ENCODE measurements at regions not wholly inside any gene's neighbourhood (a gene's known extent, or its start where the extent isn't known, plus 50 kb on each side); places are given as distances from the start of the nearest gene placed in this dataset.

- H3K9me3 Mint-ChIP-seq: peaks cover 11% of the 10 kb centered on the region
- H3K36me3 Mint-ChIP-seq: no peaks in the 10 kb centered on the region
- peaks cover 18% of the 10 kb centered on the region for H3K27me3 Mint-ChIP-seq (ENCODE audit: low read depth)
- no peak for DNase-seq (ENCODE audit: low spot score in 2 of 2, unreplicated experiment in 2 of 2)
- H3K4me1 Mint-ChIP-seq: no peaks in the 10 kb centered on the region
- no peak overlapping the region for H3K27ac Mint-ChIP-seq
- TF ChIP-seq CTCF (IDR thresholded peaks at IDR 0.05; ENCODE audit: unreplicated experiment): no peak
- H3K4me3 Mint-ChIP-seq: no peak overlapping the region
These were observed 496.1 kb downstream of the RNF144B start for GRCh38 chr6:18883268-18883667.

- Mint-ChIP-seq H3K4me1 (no peaks in the 10 kb centered on the region), H3K9me3 (peaks cover 11% of the 10 kb centered on the region)
These were observed 496.7 kb downstream of the RNF144B start for GRCh38 chr6:18883851-18884250.

DNA sequence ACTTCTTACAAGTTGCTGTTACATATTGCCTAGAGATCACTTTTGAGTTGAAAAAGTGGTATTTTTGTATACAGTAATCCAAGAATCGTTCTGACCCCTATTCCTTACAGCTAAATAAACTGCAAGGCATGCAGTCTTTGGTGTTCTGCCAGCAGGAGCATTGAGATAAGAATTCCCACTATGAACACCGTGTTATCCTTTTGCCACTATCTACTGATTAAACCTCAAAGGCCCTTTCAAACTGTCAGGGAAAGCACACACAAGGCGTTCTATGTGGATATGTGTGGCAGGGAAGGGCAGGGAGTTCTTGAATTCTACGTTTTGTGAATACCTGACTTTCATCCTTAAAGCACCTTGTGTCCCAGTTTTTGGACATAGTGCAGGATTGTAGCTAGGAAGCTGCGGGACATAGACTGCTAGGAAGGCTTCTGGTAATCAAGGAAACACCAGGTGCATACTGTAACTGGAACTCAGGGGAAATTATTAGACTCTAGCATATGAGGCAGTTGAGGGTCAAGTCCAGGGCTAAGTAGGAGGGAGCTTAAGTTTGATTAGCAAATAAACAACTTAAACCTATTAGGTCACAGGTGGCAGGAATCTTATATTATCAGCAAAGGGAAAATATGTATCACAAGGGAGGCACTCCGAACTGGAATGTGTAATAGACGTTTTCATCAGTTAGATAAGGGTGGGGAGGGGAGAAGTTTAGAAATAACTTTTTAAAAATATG, 506.6 kb downstream of the RNF144B start:
- no peak overlapping the region for H3K4me3 Mint-ChIP-seq
- H3K27ac Mint-ChIP-seq: no peak overlapping the region
- no peak for DNase-seq (ENCODE audit: low spot score in 2 of 2, unreplicated experiment in 2 of 2)
- no peaks in the 10 kb centered on the region for H3K36me3 Mint-ChIP-seq
- no peak for TF ChIP-seq CTCF (IDR thresholded peaks at IDR 0.05; ENCODE audit: unreplicated experiment)
- H3K9me3 Mint-ChIP-seq: no peaks in the 10 kb centered on the region
- peaks cover 21% of the 10 kb centered on the region for H3K27me3 Mint-ChIP-seq (ENCODE audit: low read depth)
- H3K4me1 Mint-ChIP-seq: peaks cover 18% of the 10 kb centered on the region

More at GRCh38 chr6:18883851-18884250, 496.7 kb downstream of the RNF144B start:
- no peak for DNase-seq (ENCODE audit: low spot score in 2 of 2, unreplicated experiment in 2 of 2)
- no peak overlapping the region for H3K4me3 Mint-ChIP-seq
- TF ChIP-seq CTCF (IDR thresholded peaks at IDR 0.05; ENCODE audit: unreplicated experiment): no peak
- peaks cover 16% of the 10 kb centered on the region for H3K27me3 Mint-ChIP-seq (ENCODE audit: low read depth)
- H3K36me3 Mint-ChIP-seq: no peaks in the 10 kb centered on the region
- H3K27ac Mint-ChIP-seq: no peak overlapping the region

DNA sequence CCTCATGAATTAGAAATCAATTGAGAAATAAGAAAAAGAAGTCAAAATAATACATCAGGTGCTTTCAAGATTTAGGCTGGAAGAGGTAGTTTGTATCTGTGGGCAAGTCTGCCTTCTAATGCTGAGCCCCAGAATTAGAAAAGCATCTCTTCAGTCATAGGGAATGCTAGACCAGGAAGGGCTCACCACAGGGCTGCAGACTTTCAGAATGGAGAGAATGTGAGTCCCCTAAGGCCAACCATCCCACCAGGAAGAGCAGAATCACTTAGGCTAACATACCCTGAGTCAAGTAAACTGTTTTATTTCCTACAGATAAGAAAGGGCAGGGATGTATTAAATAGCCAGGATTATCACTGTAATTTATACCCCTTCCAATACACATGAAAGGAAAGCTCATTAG, 510.2 kb downstream of the RNF144B start:
- Mint-ChIP-seq H3K4me1 (peaks cover 17% of the 10 kb centered on the region), H3K4me3 (no peak overlapping the region), H3K36me3 (no peaks in the 10 kb centered on the region), H3K27me3 (ENCODE audit: low read depth) (peaks cover 30% of the 10 kb centered on the region), H3K27ac (no peak overlapping the region), H3K9me3 (no peaks in the 10 kb centered on the region)
- no peak for DNase-seq (ENCODE audit: low spot score in 2 of 2, unreplicated experiment in 2 of 2)
- no peak for TF ChIP-seq CTCF (IDR thresholded peaks at IDR 0.05; ENCODE audit: unreplicated experiment)

DNA sequence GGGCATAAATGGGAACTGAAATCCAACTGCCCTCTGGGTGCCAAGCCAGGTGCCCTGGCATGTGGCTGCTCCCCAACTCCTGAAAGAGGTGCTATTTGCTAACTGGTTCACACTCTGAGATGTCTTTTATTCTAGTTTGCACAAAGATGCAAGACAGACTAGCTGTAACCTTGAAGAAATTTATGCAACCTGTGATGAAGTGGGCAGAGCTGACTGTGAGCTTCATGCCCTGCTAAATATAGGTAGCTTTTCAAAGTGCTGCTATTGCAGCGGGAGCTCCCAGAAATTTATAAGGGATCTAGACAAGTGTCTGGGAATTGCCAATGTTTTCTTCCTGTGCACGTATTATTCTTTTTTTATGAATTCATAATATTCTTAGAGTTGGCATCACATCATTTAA, 517.5 kb downstream of the RNF144B start:
- no peaks in the 10 kb centered on the region for H3K4me1 Mint-ChIP-seq
- TF ChIP-seq CTCF (IDR thresholded peaks at IDR 0.05; ENCODE audit: unreplicated experiment): no peak
- H3K27ac Mint-ChIP-seq: no peak overlapping the region
- H3K36me3 Mint-ChIP-seq: no peaks in the 10 kb centered on the region
- no peak for DNase-seq (ENCODE audit: low spot score in 2 of 2, unreplicated experiment in 2 of 2)
- no peak overlapping the region for H3K4me3 Mint-ChIP-seq
- H3K27me3 Mint-ChIP-seq (ENCODE audit: low read depth): peaks cover 62% of the 10 kb centered on the region
- no peaks in the 10 kb centered on the region for H3K9me3 Mint-ChIP-seq
